GM04504 (cell line): ENCODE measurements at regions not wholly inside any gene's neighbourhood (a gene's known extent, or its start where the extent isn't known, plus 50 kb on each side); places are given as distances from the start of the nearest gene placed in this dataset.

Experiments used
- DNase-seq: peaks from one replicate; pipeline ENCODE4 v3.0.0-alpha.2; 2012; ENCODE audit warnings: low read depth

- DNase-seq: no peak
These were observed 193.3 kb upstream of the CSF3R start for GRCh38 chr1:36675931-36676562.

GRCh38 chr1:36675106-36675505 is 192.4 kb upstream of the CSF3R start:
- DNase-seq: no peak

- DNase-seq: no peak
These were observed 190.5 kb upstream of the CSF3R start for GRCh38 chr1:36673202-36673601.

GRCh38 chr1:36669262-36669661 is 186.5 kb upstream of the CSF3R start:
- DNase-seq: no peak

- no peak for DNase-seq
These were observed 185.1 kb upstream of the CSF3R start for GRCh38 chr1:36667836-36668235.

- no peak for DNase-seq
These were observed 184.5 kb upstream of the CSF3R start for GRCh38 chr1:36667256-36667655.

GRCh38 chr1:36665478-36666080 is 182.9 kb upstream of the CSF3R start:
- DNase-seq: no peak

GRCh38 chr1:36664571-36665287 is 182.0 kb upstream of the CSF3R start:
- DNase-seq: no peak

GRCh38 chr1:36663772-36664430 is 181.2 kb upstream of the CSF3R start:
- DNase-seq: no peak

GRCh38 chr1:36658838-36659237 is 176.1 kb upstream of the CSF3R start:
- DNase-seq: no peak

GRCh38 chr1:36657826-36658225 is 175.1 kb upstream of the CSF3R start:
- no peak for DNase-seq

- no peak for DNase-seq
These were observed 174.1 kb upstream of the CSF3R start for GRCh38 chr1:36656838-36657237.

GRCh38 chr1:36656271-36656670 is 173.6 kb upstream of the CSF3R start:
- DNase-seq: no peak

GRCh38 chr1:36654586-36654985 is 171.9 kb upstream of the CSF3R start:
- no peak for DNase-seq

- no peak for DNase-seq
These were observed 171.1 kb upstream of the CSF3R start for GRCh38 chr1:36653850-36654249.

GRCh38 chr1:36652586-36652985 is 169.9 kb upstream of the CSF3R start:
- DNase-seq: no peak

- no peak for DNase-seq
These were observed 169.3 kb upstream of the CSF3R start for GRCh38 chr1:36652011-36652410.

- DNase-seq: no peak
These were observed 168.6 kb upstream of the CSF3R start for GRCh38 chr1:36651176-36651910.

- peak; percentile 19 for DNase-seq
These were observed 167.7 kb upstream of the CSF3R start for GRCh38 chr1:36650200-36651065.

- DNase-seq: no peak
These were observed 163.2 kb upstream of the CSF3R start for GRCh38 chr1:36645867-36646266.

GRCh38 chr1:36644556-36644955 is 161.8 kb upstream of the CSF3R start:
- DNase-seq: no peak
